Epithelial cell of proximal tubule (primary cell): ENCODE measurements at regions not wholly inside any gene's neighbourhood (a gene's known extent, or its start where the extent isn't known, plus 50 kb on each side); places are given as distances from the start of the nearest gene placed in this dataset.
"Not testable (repeated sequence)": the region's sequence is repeated elsewhere in the genome, so short reads cannot be mapped to it uniquely, and the experiment has no call there.

Experiments
- DNase-seq: peaks from one replicate; pipeline ENCODE4 v3.0.0-alpha.2; 2011; ENCODE audit warnings: low read depth
- H3K4me3 ChIP-seq: 2 replicates; pipeline ENCODE4 v1.5.1; 2011; ENCODE audit warnings: low read depth, mild to moderate bottlenecking, low read length
- CTCF ChIP-seq: conservative IDR thresholded peaks from 2 replicates; pipeline ENCODE4 v1.5.1; 2012; ENCODE audit warnings: low read depth, mild to moderate bottlenecking, low read length

- H3K4me3 ChIP-seq = no peak overlapping the region
- TF ChIP-seq CTCF = no peak
- no peak for DNase-seq
Observed at GRCh38 chr2:167851323-167851860, 396.0 kb downstream of the STK39 start.

DNA sequence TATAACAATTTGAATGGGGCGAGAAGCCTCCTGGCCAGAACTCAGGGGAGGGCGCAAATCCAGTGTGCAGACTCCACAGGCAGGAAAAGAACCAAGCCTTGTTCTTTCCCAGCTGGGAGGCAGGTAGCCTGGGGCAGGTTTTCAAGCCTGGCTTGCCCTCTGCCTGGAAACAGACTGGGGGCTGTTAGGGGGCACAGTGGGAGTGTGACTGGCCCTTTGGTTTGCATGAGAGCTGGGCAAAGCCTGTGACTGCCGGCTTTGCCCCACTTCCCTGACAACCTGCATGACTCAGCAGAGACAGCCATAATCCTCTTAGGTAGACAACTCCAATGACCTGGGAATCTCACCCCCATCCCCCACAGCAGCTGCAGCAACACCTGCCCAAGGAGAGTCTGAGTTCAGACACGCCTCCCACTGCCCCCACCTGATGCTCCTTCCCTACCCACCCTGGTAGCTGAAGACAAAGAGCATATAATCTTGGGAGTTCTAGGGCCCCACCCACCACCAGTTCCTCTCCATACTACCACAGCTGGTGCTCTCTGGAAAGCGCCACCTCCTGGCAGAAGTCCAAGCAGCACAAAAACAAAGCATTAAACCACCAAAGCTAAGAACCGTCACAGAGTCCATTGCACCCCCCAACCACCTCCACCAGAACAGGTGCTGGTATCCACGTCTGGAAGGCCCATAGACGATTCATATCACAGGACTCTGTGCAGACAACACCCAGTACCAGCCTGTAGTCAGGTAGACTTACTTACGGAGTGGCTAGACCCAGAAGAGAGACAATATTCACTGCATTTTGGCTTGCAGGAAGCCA is 402.5 kb downstream of the STK39 start:
- peak; percentile 35 for TF ChIP-seq CTCF

GRCh38 chr2:167843657-167844056 is 403.7 kb downstream of the STK39 start:
- DNase-seq = no peak
- no peak overlapping the region for H3K4me3 ChIP-seq
- TF ChIP-seq CTCF = no peak

More for the DNA sequence above, 402.5 kb downstream of the STK39 start:
- no peak for DNase-seq
- H3K4me3 ChIP-seq = no peak overlapping the region

DNA sequence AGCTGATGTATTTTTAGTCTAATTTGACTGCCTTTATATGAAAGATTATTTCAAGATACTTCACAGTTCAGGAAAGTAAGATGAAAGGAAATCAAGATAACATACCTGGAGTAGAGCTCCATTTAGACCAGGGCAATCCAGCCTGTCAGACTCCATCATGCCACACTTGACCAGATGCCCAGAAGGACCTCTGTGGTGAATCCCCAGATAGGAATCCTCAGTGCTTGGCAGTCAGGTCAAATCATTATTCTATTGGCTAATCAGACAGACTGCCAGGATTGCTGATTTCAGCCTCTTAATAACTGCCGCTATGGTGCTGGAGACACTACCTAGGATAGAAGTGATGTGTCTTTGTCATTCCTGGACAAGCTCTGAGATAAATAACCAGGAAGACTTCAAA is 404.2 kb downstream of the STK39 start:
- no peak for DNase-seq
- H3K4me3 ChIP-seq = no peak overlapping the region
- TF ChIP-seq CTCF = no peak

GRCh38 chr2:167842047-167842446 is 405.3 kb downstream of the STK39 start:
- no peak overlapping the region for H3K4me3 ChIP-seq
- DNase-seq = no peak
- TF ChIP-seq CTCF = no peak

DNA sequence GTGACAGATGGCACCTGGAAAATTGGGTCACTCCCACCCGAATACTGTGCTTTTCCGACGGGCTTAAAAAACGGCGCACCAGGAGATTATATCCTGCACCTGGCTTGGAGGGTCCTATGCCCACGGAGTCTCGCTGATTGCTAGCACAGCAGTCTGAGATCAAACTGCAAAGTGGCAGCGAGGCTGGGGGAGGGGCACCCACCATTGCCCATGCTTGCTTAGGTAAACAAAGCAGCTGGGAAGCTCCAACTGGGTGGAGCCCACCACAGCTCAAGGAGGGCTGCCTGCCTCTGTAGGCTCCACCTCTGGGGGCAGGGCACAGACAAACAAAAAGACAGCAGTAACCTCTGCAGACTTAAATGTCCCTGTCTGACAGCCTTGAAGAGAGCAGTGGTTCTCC is 412.1 kb downstream of the STK39 start:
- DNase-seq = not testable (repeated sequence)

GRCh38 chr2:167834707-167835106 is 412.7 kb downstream of the STK39 start:
- no peak overlapping the region for H3K4me3 ChIP-seq
- TF ChIP-seq CTCF = no peak
- no peak for DNase-seq

More for the DNA sequence above, 412.1 kb downstream of the STK39 start:
- H3K4me3 ChIP-seq = not testable (repeated sequence)
